Activated B cell treated with CpG ODN at 0.5 μM for 24 hours (primary cell): ENCODE measurements at regions not wholly inside any gene's neighbourhood (a gene's known extent, or its start where the extent isn't known, plus 50 kb on each side); places are given as distances from the start of the nearest gene placed in this dataset.

Experiments used
- ATAC-seq: fragments of 200-7000 bp; cut with Tn5 transposase; one replicate; pipeline ENCODE4 v1.10.0; 2021; ENCODE audit warnings: low read depth, mild to moderate bottlenecking, moderate library complexity
- CTCF ChIA-PET: fragments of 350-600 bp; sonication (Branson Sonifier 250); formaldehyde crosslinking; loops from one replicate; lab custom pipeline; 2021; ENCODE audit warnings: antibody characterized with exemption; lab: Charles Lee
- POLR2A ChIA-PET: fragments of 350-600 bp; sonication (Branson Sonifier 250); formaldehyde crosslinking; loops from one replicate; lab custom pipeline; 2021; ENCODE audit warnings: antibody characterized with exemption; lab: Charles Lee
- DNase-seq: peaks from one replicate; pipeline ENCODE4 v3.0.0; 2022
- H3K27ac Mint-ChIP-seq: one replicate; pipeline ENCODE4 v1.8.0; 2020; ENCODE audit warnings: mixed read lengths
- H3K27me3 Mint-ChIP-seq: one replicate; pipeline ENCODE4 v1.8.0; 2021; ENCODE audit warnings: mixed read lengths
- H3K36me3 Mint-ChIP-seq: one replicate; pipeline ENCODE4 v1.8.0; 2021; ENCODE audit warnings: low read depth, mixed read lengths
- H3K4me1 Mint-ChIP-seq: one replicate; pipeline ENCODE4 v1.8.0; 2021; ENCODE audit warnings: mixed read lengths
- H3K4me3 Mint-ChIP-seq: one replicate; pipeline ENCODE4 v1.8.0; 2020; ENCODE audit warnings: mild to moderate bottlenecking, mixed read lengths
- H3K9me3 Mint-ChIP-seq: one replicate; pipeline ENCODE4 v1.8.0; 2020; ENCODE audit warnings: mixed read lengths
- CTCF ChIP-seq: fragments of 200-600 bp; IDR thresholded peaks from one replicate; pipeline ENCODE4 v1.8.0; 2022; ENCODE audit warnings: antibody characterized with exemption, mild to moderate bottlenecking
- intact Hi-C: fragments of 100-400 bp; cut with micrococcal nuclease; formaldehyde crosslinking; loops from one replicate; pipeline ENCODE4 v1.15.1; 2024

DNA sequence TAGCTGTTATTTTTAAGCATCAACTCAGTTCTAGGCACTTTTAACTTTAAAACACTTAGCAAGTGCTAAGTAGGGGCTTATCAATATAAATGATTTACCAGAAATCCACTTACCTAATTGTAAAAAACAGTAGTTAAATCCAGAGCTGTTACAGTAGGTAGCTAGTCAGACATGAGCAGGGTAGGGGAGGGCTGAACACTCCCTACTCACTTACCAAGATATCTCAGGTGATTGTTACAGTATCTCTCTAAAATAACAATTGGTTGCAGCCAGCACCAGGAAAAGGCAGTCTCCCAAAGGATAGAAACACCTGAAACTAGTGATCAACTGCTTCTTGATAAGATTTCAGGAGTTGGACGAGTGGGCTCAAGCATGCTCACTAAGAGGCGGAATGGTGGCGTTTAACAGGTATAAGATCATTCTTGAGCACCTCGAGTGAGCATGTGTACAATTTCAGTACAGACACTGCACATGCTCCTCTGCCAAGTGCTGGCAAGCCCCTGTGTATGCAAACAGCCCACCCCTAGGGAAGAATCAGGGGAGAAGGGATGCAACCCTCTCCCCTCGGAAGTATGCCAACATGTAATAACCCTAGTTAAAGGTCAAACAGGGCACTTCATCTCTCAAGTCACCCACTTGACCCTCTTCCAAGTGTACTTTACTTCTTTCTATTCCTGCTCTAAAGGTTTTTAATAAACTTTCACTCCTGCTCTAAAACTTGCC, 1113.6 kb upstream of the SEL1L start:
- POLR2A ChIA-PET: no interaction called here
- H3K36me3 Mint-ChIP-seq: no peaks in the 10 kb centered on the region
- DNase-seq (no peak), ATAC-seq (no peak)
- CTCF ChIA-PET: no interaction called here
- no peaks in the 10 kb centered on the region for H3K27me3 Mint-ChIP-seq
- no peaks in the 10 kb centered on the region for H3K4me1 Mint-ChIP-seq
- H3K4me3 Mint-ChIP-seq: no peak overlapping the region
- no peak overlapping the region for H3K27ac Mint-ChIP-seq
- intact Hi-C loops: no loop called here
- TF ChIP-seq CTCF: no peak
- peaks cover 5% of the 10 kb centered on the region for H3K9me3 Mint-ChIP-seq

- H3K36me3 Mint-ChIP-seq: no peaks in the 10 kb centered on the region
- intact Hi-C loops: no loop called here
- ChIA-PET CTCF (no interaction called here), POLR2A (no interaction called here)
- no peak for DNase-seq
- no peak for ATAC-seq
- H3K27me3 Mint-ChIP-seq: no peaks in the 10 kb centered on the region
- peaks cover 2% of the 10 kb centered on the region for H3K9me3 Mint-ChIP-seq
- no peak overlapping the region for H3K27ac Mint-ChIP-seq
- no peak for TF ChIP-seq CTCF
- H3K4me1 Mint-ChIP-seq: no peaks in the 10 kb centered on the region
- no peak overlapping the region for H3K4me3 Mint-ChIP-seq
These were observed 1122.1 kb upstream of the SEL1L start for GRCh38 chr14:82655770-82656169.

DNA sequence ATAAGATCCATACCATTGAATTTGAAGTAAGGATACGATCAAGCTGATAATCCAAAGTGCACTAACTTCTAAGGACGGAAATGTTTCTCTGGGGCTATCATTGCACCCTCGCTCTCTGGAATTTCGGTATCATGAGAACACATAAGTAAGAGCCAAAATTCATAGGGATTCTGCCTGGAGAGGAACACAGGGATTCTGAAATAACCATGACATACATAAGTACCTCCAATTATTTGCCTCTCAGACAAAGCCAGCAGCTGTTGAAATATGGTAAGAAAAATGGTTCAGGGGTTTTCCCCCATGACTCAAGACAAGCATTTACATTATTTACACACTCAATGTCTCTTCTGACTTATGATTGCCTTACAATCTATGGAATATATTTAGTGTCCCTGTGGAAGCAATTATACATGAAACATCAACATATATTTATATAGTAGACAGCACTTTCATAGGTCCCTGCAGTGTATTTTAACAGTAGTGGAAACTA, 1123.6 kb upstream of the SEL1L start:
- no peaks in the 10 kb centered on the region for H3K36me3 Mint-ChIP-seq
- ATAC-seq: no peak

GRCh38 chr14:82661258-82661657, 1127.6 kb upstream of the SEL1L start:
- Mint-ChIP-seq H3K9me3 (peaks cover 2% of the 10 kb centered on the region), H3K4me1 (no peaks in the 10 kb centered on the region), H3K27ac (no peak overlapping the region), H3K36me3 (no peaks in the 10 kb centered on the region), H3K4me3 (no peak overlapping the region), H3K27me3 (no peaks in the 10 kb centered on the region)
- ChIA-PET CTCF (no interaction called here), POLR2A (no interaction called here)
- intact Hi-C loops: no loop called here
- DNase-seq (no peak), ATAC-seq (no peak)
- TF ChIP-seq CTCF: no peak

More for the DNA sequence above, 1123.6 kb upstream of the SEL1L start:
- intact Hi-C loops: no loop called here
- Mint-ChIP-seq H3K4me3 (no peak overlapping the region), H3K4me1 (no peaks in the 10 kb centered on the region), H3K27ac (no peak overlapping the region), H3K27me3 (no peaks in the 10 kb centered on the region), H3K9me3 (peaks cover 2% of the 10 kb centered on the region)
- POLR2A ChIA-PET: no interaction called here
- CTCF ChIA-PET: no interaction called here
- no peak for DNase-seq
- no peak for TF ChIP-seq CTCF

DNA sequence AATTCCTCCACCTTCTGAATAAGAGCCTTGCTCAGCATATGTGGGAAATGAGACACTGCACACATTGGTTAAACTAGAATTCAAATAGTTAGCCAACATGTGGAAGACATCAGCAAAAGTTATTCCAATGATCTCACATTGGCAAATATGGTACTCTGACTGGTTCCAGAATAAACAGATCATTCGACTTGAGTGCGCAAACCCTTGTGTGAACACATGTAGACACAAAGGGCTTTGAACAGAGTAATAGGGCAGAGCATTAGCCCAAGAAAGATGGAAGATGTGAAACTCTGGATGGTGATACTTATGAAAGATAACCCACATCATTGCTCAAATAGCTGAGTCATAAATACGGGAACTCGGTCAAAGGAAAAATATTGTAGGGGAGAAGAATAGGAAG, 1133.4 kb upstream of the SEL1L start:
- CTCF ChIA-PET: no interaction called here
- intact Hi-C loops: no loop called here
- POLR2A ChIA-PET: no interaction called here

More for the DNA sequence above, 1133.4 kb upstream of the SEL1L start:
- Mint-ChIP-seq H3K36me3 (no peaks in the 10 kb centered on the region), H3K27ac (no peak overlapping the region), H3K4me1 (no peaks in the 10 kb centered on the region), H3K4me3 (no peak overlapping the region), H3K9me3 (peaks cover 4% of the 10 kb centered on the region), H3K27me3 (no peaks in the 10 kb centered on the region)
- no peak for TF ChIP-seq CTCF
- ATAC-seq (no peak), DNase-seq (no peak)
